ENCODE measurements at regions not wholly inside any gene's neighbourhood (a gene's known extent, or its start where the extent isn't known, plus 50 kb on each side); places are given as distances from the start of the nearest gene placed in this dataset.

DNA sequence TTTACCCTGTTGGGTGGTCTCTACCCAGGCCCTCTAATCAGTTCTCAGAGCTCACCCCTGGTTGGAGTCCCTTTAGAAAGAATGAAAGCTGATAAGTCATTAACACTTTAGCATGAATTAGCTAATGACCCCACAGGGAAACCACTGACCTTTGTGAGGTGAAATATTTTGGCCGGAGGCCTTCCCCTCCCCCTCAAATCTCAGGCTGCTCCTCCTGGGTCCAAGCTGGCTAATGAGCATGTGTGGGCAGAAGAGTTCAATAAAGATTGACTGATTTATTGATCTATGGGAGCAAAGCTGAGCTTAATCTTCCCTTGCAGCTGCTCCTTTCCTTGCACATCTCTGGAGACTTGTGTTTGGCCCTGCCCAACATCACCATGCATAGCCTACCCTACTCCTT, 78.8 kb upstream of the CCDC85A start:
- no peak overlapping the region for H3K4me3 ChIP-seq (replicated peaks; ENCODE audit: low read depth, low read length)
- DNase-seq (ENCODE audit: low read depth), result no peak
- TF ChIP-seq, protein P1, sequence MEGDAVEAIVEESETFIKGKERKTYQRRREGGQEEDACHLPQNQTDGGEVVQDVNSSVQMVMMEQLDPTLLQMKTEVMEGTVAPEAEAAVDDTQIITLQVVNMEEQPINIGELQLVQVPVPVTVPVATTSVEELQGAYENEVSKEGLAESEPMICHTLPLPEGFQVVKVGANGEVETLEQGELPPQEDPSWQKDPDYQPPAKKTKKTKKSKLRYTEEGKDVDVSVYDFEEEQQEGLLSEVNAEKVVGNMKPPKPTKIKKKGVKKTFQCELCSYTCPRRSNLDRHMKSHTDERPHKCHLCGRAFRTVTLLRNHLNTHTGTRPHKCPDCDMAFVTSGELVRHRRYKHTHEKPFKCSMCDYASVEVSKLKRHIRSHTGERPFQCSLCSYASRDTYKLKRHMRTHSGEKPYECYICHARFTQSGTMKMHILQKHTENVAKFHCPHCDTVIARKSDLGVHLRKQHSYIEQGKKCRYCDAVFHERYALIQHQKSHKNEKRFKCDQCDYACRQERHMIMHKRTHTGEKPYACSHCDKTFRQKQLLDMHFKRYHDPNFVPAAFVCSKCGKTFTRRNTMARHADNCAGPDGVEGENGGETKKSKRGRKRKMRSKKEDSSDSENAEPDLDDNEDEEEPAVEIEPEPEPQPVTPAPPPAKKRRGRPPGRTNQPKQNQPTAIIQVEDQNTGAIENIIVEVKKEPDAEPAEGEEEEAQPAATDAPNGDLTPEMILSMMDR (IDR thresholded peaks at IDR 0.05; ENCODE audit: low read length, missing control alignments), result no peak

DNA sequence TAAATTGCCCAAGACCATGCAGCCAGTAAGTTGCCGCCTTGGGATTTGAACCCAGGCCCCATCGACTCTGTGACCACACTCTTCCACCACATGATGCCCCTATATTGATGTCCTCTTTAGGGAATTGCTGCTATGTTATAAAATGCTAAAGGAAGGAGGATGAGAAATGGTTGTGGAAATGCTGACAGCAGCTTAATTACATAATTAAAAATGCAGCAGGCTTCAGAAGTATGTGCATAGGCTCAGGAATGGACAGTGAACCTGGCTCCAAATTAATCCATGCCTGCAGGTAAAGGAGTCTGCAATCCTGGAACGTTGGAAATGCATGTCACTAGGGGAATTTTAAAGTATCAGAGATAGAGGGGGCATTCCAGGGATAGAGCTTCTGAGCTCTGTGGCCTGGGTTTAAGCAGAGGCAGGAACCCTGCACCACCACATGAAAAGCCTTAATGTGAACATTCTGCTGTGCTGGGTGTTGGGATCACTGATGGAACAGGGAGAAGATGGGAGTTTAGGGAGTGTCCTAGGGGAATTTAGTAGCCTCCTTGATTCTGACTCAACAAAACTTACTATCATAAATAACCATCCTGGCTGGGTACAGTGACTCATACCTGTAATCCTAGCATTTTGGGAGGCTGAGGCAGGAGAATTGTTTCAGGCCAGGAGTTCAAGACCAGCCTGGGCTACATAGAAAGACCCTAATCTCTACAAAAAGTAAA, 76.1 kb upstream of the CCDC85A start:
- TF ChIP-seq, protein P1 (IDR thresholded peaks at IDR 0.05; ENCODE audit: low read length, missing control alignments), result no peak

DNA sequence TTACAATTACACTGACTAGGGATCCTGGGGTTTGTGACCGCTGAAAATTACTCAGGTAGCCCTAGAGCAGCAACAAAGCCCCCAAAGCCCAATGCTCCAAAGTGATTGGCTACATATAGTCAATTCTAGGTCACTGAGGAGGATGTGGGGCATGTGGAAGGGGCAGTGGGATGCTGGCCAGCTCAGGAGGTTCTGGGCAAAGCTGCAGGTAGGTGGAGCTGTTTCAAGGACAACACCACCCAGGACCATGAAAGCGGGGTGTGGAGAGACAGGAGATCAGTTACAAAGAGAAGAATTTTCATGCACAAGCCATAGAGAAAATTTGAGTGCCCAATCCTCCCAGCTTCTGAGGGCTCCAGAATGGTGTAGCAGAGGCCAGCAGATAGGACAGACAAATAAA, 75.0 kb upstream of the CCDC85A start:
- TF ChIP-seq, protein P1 (IDR thresholded peaks at IDR 0.05; ENCODE audit: low read length, missing control alignments), result no peak
- no peak overlapping the region for H3K4me3 ChIP-seq (replicated peaks; ENCODE audit: low read depth, low read length)
- DNase-seq (ENCODE audit: low read depth), result no peak

More for the DNA sequence above, 76.1 kb upstream of the CCDC85A start:
- H3K4me3 ChIP-seq (replicated peaks; ENCODE audit: low read depth, low read length), result no peak overlapping the region
- DNase-seq (ENCODE audit: low read depth), result no peak

DNA sequence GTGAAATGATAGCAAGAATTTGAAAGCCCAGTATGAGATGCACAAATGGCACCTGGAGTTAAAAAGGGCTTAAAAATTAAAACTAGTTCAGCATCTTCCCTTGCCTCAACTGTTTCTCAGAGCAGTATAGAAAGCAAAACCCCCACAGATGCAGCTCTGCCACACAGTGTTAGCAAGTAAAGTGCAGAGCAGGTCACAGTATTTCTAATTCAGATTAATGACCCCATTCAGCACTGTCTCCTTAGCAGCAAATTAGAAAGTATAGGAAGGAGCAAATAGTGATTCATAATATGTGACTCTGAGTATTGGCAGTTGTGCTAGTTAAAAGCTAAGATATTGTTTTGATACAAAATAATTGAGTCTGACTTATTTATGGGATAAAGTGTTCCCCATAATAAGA, 73.8 kb upstream of the CCDC85A start:
- TF ChIP-seq, protein P1 (IDR thresholded peaks at IDR 0.05; ENCODE audit: low read length, missing control alignments), result no peak
- DNase-seq (ENCODE audit: low read depth), result no peak
- no peak overlapping the region for H3K4me3 ChIP-seq (replicated peaks; ENCODE audit: low read depth, low read length)

DNA sequence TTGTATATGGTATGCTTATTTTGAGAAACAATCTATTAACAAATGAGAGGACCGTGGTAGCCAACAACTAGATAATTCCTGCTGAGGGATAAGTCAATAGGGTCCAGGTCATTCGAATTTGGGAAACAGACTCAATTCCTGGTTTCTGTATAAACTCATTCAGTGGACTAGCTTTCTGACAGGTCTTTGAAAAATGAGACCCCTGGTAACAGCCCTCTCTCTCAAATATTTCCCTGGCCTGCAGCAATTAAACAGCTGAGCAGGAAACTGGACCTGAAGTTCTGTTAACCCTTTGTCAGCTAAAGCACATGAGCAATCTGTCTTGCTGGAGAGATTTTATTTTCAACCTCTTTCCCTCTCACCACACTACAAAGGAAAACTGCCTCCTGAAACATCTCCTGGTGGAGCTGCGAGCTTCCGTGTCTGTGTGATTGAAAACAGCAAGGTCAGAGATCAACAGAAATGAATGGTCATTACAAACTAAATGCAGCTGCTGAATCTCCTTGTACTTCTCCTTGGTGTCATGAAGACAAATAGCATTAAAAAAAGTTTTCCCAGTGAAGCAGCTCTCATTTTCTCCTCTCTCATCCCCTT, 70.3 kb upstream of the CCDC85A start:
- TF ChIP-seq, protein P1 (IDR thresholded peaks at IDR 0.05; ENCODE audit: low read length, missing control alignments), result no peak
- DNase-seq (ENCODE audit: low read depth), result no peak
- H3K4me3 ChIP-seq (replicated peaks; ENCODE audit: low read depth, low read length), result no peak overlapping the region

DNA sequence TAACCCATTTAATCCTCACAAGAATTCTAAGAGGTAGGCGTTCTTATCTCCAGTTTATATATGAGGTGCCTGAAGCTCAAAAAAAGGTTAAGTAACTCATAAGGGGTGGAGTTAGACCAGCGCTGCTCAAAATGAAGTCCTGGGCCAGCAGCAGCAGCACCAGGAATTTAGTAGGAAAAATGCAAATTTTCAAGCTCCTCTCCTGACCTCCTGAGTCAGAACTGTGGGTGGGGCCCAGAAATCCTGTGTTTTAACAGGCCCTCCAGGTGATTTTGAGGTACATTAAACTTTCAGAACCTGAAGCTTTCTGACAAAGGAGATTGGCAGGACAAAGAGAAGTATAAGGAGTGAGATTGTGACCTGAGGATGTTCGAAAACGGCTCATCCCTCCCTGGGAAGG, 66.0 kb upstream of the CCDC85A start:
- H3K4me3 ChIP-seq (replicated peaks; ENCODE audit: low read depth, low read length), result no peak overlapping the region
- DNase-seq (ENCODE audit: low read depth), result no peak
- TF ChIP-seq, protein P1 (IDR thresholded peaks at IDR 0.05; ENCODE audit: low read length, missing control alignments), result no peak

DNA sequence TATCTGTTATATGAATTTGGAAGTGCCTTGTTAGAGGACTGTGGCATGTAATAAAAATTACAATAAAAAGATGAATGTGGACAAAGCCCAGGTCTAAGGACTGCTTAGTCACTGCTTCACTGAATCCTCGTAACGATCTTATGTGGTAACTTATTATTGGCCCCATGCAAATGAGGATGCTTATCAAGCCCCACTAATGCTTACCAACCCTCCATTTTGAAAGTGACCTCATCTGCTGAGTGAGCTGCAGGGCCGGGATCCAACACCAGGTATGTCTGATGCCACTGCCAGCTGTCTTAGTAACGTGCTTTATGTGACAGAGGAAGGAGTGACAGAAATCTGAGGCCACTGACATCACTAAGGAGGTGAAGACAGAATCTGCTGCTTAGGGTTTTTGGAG, 65.3 kb upstream of the CCDC85A start:
- no peak for DNase-seq (ENCODE audit: low read depth)

More for the DNA sequence above, 65.3 kb upstream of the CCDC85A start:
- TF ChIP-seq, protein P1 (IDR thresholded peaks at IDR 0.05; ENCODE audit: low read length, missing control alignments), result no peak
- no peak overlapping the region for H3K4me3 ChIP-seq (replicated peaks; ENCODE audit: low read depth, low read length)

All from fibroblast of pulmonary artery (primary cell).